ENCODE measurements at regions not wholly inside any gene's neighbourhood (a gene's known extent, or its start where the extent isn't known, plus 50 kb on each side); places are given as distances from the start of the nearest gene placed in this dataset.

- TF ChIP-seq ZNF274 (CRISPR knock-in tag; IDR thresholded peaks at IDR 0.05) (no peak), JUN (CRISPR knock-in tag; IDR thresholded peaks at IDR 0.05) (no peak), ZNF670 (CRISPR knock-in tag; IDR thresholded peaks at IDR 0.05; ENCODE audit: borderline replicate concordance) (no peak), SAFB2 (CRISPR knock-in tag; IDR thresholded peaks at IDR 0.05; ENCODE audit: borderline replicate concordance, low read depth) (no peak), ZNF558 (CRISPR knock-in tag; IDR thresholded peaks at IDR 0.05; ENCODE audit: borderline replicate concordance) (no peak), USF2 (IDR thresholded peaks at IDR 0.05; ENCODE audit: low read depth, low read length) (no peak), USF2 (CRISPR knock-in tag; IDR thresholded peaks at IDR 0.05; ENCODE audit: borderline replicate concordance) (no peak), CHD2 (IDR thresholded peaks at IDR 0.05; ENCODE audit: low read depth, low read length) (no peak), EP300 (IDR thresholded peaks at IDR 0.05; ENCODE audit: low read depth in 2 of 2, low read length in 2 of 2) (no peak), EP300 (CRISPR knock-in tag; IDR thresholded peaks at IDR 0.05; ENCODE audit: borderline replicate concordance) (no peak)
Observed at GRCh38 chr15:45906230-45906629, 271.4 kb downstream of the SQOR start.
